Esophagus (tissue), 2 donors: ENCODE measurements at regions not wholly inside any gene's neighbourhood (a gene's known extent, or its start where the extent isn't known, plus 50 kb on each side); places are given as distances from the start of the nearest gene placed in this dataset.

Source experiments
- H3K27ac ChIP-seq, 2 donors: one replicate each; pipeline ENCODE4 v1.5.1; 2013; ENCODE audit warnings: low read depth in 2 of 2, mild to moderate bottlenecking in 2 of 2, inconsistent platforms in 1 of 2, low read length in 1 of 2, moderate library complexity in 1 of 2
- H3K27me3 ChIP-seq, 2 donors: one replicate each; pipeline ENCODE4 v1.6.1; 2013; ENCODE audit warnings: low read length in 2 of 2, control low read depth in 1 of 2, mild to moderate bottlenecking in 1 of 2; ENCODE audit not compliant: insufficient read depth in 2 of 2, control insufficient read depth in 1 of 2
- H3K36me3 ChIP-seq, 2 donors: one replicate each; pipeline ENCODE4 v1.6.1; 2013; ENCODE audit warnings: low read length in 1 of 2; ENCODE audit not compliant: control insufficient read depth in 2 of 2, insufficient read depth in 2 of 2
- H3K4me1 ChIP-seq, 2 donors: one replicate each; pipeline ENCODE4 v1.6.1; 2013; ENCODE audit warnings: low read length in 1 of 2; ENCODE audit not compliant: control insufficient read depth in 2 of 2, insufficient read depth in 2 of 2
- H3K4me3 ChIP-seq, 2 donors: one replicate each; pipeline ENCODE4 v1.5.1; 2013; ENCODE audit warnings: low read length in 2 of 2, mild to moderate bottlenecking in 2 of 2, low read depth in 1 of 2, moderate library complexity in 1 of 2
- H3K9me3 ChIP-seq, 2 donors: one replicate each; pipeline ENCODE4 v1.6.1; 2013; ENCODE audit warnings: mild to moderate bottlenecking in 2 of 2, low read depth in 1 of 2, low read length in 1 of 2, moderate library complexity in 1 of 2; ENCODE audit not compliant: control insufficient read depth in 2 of 2, insufficient read depth in 1 of 2
- whole genome bisulfite sequencing, 2 donors: extraction: QIAGEN DNeasy Blood & Tissue Kit; methylation state at CpG; one replicate each; pipeline ENCODE4 v1.1.7; 2013; 5-methylcytosine and 5-hydroxymethylcytosine counted together
- donor health status: healthy with polysubstance abuse.
- donor health status: Bipolar disorder and iron deficiency.

DNA sequence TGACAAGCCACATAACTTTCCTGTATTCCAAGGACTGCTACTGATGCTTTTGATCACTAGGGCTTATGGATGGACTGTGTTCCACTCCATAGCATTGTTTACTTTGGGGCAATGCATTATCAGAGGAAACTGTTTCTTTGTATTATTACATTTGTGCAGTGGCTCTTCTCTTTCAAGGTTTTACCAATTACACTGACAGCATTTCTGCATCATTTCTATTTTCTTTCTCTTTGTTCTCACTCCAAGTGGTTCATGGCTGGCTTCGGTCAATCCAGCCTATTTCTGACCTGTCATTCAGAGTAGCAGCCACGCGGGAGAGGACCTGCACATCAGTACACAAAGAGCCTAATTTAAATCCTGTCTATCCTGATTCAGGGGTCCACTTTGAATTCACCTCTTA, 711.0 kb downstream of the TLE4 start:
- WGBS, 2 donors = 53 to 72% methylated on average over 3 of the region's 3 CpGs
- H3K4me3 ChIP-seq = no peak overlapping the region
- no peaks in the 10 kb centered on the region for H3K27me3 ChIP-seq
- no peak overlapping the region for H3K27ac ChIP-seq
- no peaks in the 10 kb centered on the region for H3K36me3 ChIP-seq
- no peaks in the 10 kb centered on the region for H3K9me3 ChIP-seq
- no peaks in the 10 kb centered on the region for H3K4me1 ChIP-seq

GRCh38 chr9:80259079-80259478, 687.3 kb downstream of the TLE4 start:
- Histone ChIP-seq H3K9me3 (peaks cover 0 to 4% of the 10 kb centered on the region in 2 donors), H3K36me3 (no peaks in the 10 kb centered on the region), H3K4me1 (no peaks in the 10 kb centered on the region), H3K27me3 (no peaks in the 10 kb centered on the region), H3K4me3 (no peak overlapping the region), H3K27ac (no peak overlapping the region)
- WGBS, 2 donors = 82 to 91% methylated on average over 2 of the region's 2 CpGs

GRCh38 chr9:80251778-80252177, 680.0 kb downstream of the TLE4 start:
- H3K4me1 ChIP-seq = no peaks in the 10 kb centered on the region
- no peaks in the 10 kb centered on the region for H3K36me3 ChIP-seq
- H3K27ac ChIP-seq = no peak overlapping the region
- WGBS, 2 donors = 64 to 72% methylated on average over 4 of the region's 6 CpGs
- H3K9me3 ChIP-seq = no peaks in the 10 kb centered on the region
- H3K4me3 ChIP-seq = no peak overlapping the region
- H3K27me3 ChIP-seq = no peaks in the 10 kb centered on the region

DNA sequence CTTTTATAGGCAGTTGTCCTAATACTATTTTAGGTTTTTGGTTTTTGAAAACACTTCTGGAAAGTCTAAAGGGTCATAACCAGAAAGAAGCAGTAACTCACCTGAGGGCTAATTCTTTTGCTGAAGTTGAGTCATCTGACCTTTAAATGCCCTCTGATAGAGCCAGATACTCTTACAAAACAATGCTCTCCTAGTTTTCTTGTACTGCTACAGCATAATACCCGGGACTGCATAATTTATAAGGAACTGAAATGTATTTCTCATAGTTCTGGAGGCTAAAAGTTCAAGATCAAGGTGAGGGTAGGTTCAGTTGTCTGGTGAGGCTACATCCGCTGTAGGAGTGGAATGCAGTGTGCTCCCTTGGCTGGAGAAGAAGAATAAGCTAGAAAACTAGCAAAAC, 670.3 kb downstream of the TLE4 start:
- Histone ChIP-seq H3K9me3 (peaks cover 2 to 3% of the 10 kb centered on the region in 2 donors), H3K27ac (no peak overlapping the region), H3K27me3 (no peaks in the 10 kb centered on the region), H3K4me3 (no peak overlapping the region), H3K4me1 (no peaks in the 10 kb centered on the region), H3K36me3 (no peaks in the 10 kb centered on the region)
- 44 to 49% methylated on average over 2 of the region's 2 CpGs for WGBS, 2 donors

- no peak overlapping the region for H3K4me3 ChIP-seq
Observed at GRCh38 chr9:80235752-80236151, 664.0 kb downstream of the TLE4 start.

DNA sequence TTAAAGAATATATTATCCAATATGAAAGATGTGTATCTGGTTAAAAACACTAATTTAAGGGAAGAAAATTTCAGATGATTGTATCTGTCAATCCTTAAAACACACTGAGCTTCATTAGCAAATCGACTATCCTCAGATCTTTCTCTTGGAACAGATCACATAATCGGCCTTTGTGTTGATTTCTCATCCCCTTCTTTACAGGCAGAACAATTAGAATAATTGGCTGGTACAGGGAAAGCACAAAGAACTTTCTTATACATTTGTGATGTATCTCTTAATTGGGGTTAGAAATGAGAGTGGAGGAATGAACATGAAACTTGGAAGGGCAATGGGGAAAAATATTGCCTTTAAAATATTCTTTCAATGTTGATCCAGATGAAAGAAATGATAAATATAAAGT, 662.1 kb downstream of the TLE4 start:
- Histone ChIP-seq H3K27me3 (no peaks in the 10 kb centered on the region), H3K4me1 (peaks cover 0 to 10% of the 10 kb centered on the region in 2 donors), H3K4me3 (no peak overlapping the region), H3K9me3 (peaks cover 0 to 2% of the 10 kb centered on the region in 2 donors), H3K27ac (no peak overlapping the region), H3K36me3 (no peaks in the 10 kb centered on the region)
- WGBS, 2 donors = 73 to 77% methylated on average over 2 of the region's 2 CpGs

More at GRCh38 chr9:80235752-80236151, 664.0 kb downstream of the TLE4 start:
- no peak overlapping the region for H3K27ac ChIP-seq
- H3K9me3 ChIP-seq = peaks cover 0 to 2% of the 10 kb centered on the region in 2 donors
- no peaks in the 10 kb centered on the region for H3K27me3 ChIP-seq
- no peaks in the 10 kb centered on the region for H3K36me3 ChIP-seq
- peaks cover 0 to 10% of the 10 kb centered on the region in 2 donors for H3K4me1 ChIP-seq
- WGBS, 2 donors = 94 to 98% methylated on average over 1 of the region's 1 CpG

GRCh38 chr9:80233102-80233843, 661.5 kb downstream of the TLE4 start:
- no peak overlapping the region for H3K27ac ChIP-seq
- H3K36me3 ChIP-seq = no peaks in the 10 kb centered on the region
- no peak overlapping the region for H3K4me3 ChIP-seq
- H3K9me3 ChIP-seq = peaks cover 0 to 2% of the 10 kb centered on the region in 2 donors
- H3K27me3 ChIP-seq = no peaks in the 10 kb centered on the region
- peaks cover 0 to 10% of the 10 kb centered on the region in 2 donors for H3K4me1 ChIP-seq
- 43 to 52% methylated on average over 1 of the region's 1 CpG for WGBS, 2 donors

DNA sequence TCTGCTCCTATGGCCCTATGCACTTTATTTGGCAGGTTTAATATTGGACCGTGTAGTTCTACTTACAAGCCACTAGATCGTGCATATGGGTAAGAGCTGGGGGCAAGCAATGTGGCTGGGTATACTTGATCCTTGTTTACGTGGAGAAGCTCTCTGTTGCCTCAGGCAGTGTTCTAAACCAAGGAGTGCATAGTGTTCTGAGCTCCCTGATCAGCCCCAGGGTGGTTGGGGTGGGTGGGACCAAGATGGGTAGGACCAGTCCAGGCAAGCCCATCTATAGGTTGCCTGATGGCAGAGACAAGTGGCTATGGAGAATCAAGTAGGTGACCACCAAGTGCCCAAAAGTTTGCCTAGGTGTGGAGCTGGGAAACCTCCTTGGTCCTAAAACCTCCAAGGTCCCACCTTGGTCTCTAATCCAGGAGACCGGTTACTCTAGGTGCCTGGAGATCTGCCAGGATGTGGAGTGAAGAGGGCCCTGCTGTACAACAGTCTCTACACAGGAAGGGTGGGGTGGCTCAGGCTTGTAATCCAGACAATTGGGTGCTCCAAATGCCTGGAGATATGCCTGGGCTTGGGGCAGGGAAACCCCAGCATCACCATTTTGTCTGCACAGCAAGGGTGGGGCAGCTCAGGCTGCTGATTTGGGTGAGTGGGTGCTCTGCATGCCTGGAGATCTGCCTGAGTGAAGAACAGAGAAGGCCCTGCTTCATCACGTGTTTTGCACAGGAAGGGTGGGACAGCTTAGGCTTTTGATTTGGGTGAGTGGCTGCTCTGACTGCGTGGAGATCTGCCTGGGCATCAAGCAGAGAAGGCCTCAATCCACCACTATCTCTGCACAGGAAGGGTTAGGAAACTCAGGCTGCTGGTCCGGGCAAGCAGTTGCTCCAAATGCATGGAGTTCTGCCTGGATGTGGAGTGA, 659.8 kb downstream of the TLE4 start:
- Histone ChIP-seq H3K27me3 (no peaks in the 10 kb centered on the region), H3K4me1 (peaks cover 0 to 10% of the 10 kb centered on the region in 2 donors), H3K4me3 (no peak overlapping the region), H3K27ac (peak overlapping the region in 1 of 2 donors; percentile 67), H3K9me3 (no peaks in the 10 kb centered on the region), H3K36me3 (no peaks in the 10 kb centered on the region)
- WGBS, 2 donors = 71 to 77% methylated on average over 7 of the region's 7 CpGs

DNA sequence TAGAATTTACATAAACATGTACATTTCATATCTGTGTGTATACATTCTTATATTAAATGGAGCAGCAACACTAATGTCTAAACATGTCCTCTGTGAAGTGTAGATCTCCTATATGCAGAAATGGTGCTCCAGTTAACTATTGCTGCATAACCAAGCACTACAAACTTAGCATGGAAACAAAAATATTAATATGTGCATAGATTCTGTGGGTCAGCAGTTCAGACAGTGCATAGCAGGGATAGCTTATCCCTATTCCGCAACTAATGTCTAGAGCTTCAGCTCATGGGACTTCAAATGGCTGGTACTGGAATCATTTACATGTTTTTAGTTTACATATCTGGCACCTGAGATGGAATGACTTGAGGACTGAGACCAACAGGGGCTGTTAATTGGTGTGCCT, 652.1 kb downstream of the TLE4 start:
- H3K36me3 ChIP-seq = no peaks in the 10 kb centered on the region
- 95 to 100% methylated on average over 1 of the region's 1 CpG for WGBS, 2 donors
- H3K9me3 ChIP-seq = no peaks in the 10 kb centered on the region
- H3K27me3 ChIP-seq = no peaks in the 10 kb centered on the region
- no peaks in the 10 kb centered on the region for H3K4me1 ChIP-seq
- H3K4me3 ChIP-seq = no peak overlapping the region
- no peak overlapping the region for H3K27ac ChIP-seq
